ENCODE measurements at regions not wholly inside any gene's neighbourhood (a gene's known extent, or its start where the extent isn't known, plus 50 kb on each side); places are given as distances from the start of the nearest gene placed in this dataset.

DNA sequence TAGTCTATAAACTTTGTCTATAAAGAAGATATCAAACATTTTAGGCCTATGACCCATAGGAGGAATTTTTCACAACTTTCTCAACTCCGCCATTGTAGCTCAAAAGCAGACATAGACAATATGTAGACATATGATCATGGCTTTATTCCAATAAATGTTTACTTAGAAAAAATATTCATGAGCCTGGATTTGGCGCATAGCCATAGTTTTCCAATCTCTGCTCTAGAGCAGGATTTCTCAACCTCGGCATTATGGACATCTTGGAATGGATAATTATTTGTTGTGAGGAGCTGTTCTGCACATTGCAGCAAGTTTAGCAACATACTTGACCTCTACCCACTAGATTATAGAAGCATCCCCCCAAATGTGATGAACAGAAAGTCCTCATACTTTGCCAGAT, 532.6 kb downstream of the ANKRD7 start:
- no peak overlapping the region for H3K4me3 ChIP-seq (ENCODE audit: low read depth, low read length)
- TF ChIP-seq, protein P1, sequence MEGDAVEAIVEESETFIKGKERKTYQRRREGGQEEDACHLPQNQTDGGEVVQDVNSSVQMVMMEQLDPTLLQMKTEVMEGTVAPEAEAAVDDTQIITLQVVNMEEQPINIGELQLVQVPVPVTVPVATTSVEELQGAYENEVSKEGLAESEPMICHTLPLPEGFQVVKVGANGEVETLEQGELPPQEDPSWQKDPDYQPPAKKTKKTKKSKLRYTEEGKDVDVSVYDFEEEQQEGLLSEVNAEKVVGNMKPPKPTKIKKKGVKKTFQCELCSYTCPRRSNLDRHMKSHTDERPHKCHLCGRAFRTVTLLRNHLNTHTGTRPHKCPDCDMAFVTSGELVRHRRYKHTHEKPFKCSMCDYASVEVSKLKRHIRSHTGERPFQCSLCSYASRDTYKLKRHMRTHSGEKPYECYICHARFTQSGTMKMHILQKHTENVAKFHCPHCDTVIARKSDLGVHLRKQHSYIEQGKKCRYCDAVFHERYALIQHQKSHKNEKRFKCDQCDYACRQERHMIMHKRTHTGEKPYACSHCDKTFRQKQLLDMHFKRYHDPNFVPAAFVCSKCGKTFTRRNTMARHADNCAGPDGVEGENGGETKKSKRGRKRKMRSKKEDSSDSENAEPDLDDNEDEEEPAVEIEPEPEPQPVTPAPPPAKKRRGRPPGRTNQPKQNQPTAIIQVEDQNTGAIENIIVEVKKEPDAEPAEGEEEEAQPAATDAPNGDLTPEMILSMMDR (IDR thresholded peaks at IDR 0.05; ENCODE audit: low read depth, low read length) = no peak

DNA sequence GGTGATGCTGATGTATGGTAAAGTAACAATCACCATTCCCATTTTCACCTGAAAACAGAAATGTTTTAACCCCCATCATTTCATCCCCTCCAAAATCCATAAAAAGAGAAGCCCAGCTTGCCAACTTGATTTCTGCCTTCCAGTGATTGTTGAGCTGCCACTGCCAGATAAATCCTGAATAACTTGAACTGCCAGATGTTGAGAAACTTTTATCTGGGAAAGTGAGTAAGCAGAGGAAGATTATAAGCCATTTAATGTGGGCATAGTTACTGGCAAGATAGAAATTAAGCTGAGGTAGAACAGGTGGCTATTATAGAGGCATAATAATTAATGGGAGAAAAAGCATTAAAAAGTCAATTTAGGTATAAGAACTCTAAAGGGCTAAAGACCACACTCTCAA, 534.1 kb downstream of the ANKRD7 start:
- no peak overlapping the region for H3K4me3 ChIP-seq (ENCODE audit: low read depth, low read length)
- TF ChIP-seq, protein P1 (IDR thresholded peaks at IDR 0.05; ENCODE audit: low read depth, low read length) = no peak

DNA sequence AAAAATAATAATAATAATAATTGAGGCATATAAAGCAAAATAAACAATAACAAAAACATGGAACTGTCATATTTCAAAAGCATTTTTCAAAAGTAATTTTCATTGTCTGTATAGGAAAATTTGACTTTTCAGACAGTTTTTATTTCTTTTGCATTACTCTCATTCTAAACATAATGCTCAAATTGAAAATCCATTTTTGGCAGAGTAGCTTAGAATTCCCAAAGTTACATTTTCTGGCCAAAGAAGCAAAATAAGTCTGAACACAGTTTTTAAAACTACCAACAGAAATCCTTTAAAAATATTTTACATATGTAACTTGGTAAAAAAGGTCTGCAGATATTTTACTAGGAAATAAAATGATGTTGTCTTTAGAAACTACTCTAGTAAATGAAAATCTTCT, 535.4 kb downstream of the ANKRD7 start:
- no peak overlapping the region for H3K4me3 ChIP-seq (ENCODE audit: low read depth, low read length)
- TF ChIP-seq, protein P1 (IDR thresholded peaks at IDR 0.05; ENCODE audit: low read depth, low read length) = no peak

DNA sequence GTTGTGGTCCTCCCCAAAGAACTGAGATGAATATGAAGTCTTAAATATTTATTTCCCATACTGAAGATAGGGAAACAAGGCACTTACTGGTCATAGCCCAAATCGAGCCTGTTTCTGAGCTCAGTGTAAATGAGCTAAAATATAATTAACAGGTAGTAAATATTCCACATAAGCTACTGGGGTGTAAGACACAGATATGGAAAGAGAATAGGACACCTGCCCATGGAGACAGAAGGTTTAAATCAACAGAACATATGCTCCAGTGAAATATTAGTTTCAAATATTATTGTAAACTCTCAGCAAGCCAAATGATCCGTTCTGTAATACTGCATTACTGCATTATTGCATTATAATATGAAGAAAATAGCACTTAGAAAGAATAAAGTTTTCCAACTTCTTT, 537.9 kb downstream of the ANKRD7 start:
- H3K4me3 ChIP-seq (ENCODE audit: low read depth, low read length) = no peak overlapping the region
- TF ChIP-seq, protein P1 (IDR thresholded peaks at IDR 0.05; ENCODE audit: low read depth, low read length) = no peak

DNA sequence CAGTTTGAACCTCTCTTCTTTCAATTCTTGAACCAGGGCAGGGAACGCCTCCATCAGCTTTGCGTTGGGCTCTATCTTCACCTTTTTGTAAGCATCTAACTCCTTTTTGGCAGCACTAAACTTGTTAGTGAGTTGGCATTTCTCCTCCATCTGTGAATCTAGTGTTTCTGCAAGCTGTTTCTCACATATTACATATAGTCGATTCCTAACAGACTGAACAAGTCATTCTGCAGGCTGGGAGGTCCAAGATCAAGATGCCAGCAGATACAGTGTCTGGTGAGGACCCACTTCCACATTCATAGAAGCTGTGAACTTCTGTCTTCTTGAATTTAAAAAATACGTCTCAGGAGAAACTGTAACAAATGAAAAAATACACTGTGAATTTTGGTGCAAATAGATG, 539.7 kb downstream of the ANKRD7 start:
- H3K4me3 ChIP-seq (ENCODE audit: low read depth, low read length) = no peak overlapping the region
- TF ChIP-seq, protein P1 (IDR thresholded peaks at IDR 0.05; ENCODE audit: low read depth, low read length) = no peak

DNA sequence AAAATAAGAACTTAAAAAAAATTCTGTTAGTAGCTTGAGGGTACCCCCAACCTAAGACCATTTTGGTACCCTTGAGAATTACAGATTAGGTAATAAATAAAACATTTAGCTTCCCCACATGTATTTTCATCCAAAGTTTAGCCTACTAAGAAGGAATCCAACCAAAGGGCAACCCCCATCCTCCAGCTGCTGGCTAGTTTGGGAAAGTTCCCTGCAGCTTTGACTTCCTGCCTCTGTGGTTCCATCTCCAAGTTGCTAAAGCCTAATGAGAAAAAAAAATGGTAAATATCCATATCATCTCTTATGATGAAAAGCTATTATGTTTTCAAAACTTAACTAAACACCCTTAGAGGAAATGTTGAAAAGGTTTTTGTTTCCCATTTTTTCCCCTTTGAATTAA, 547.2 kb downstream of the ANKRD7 start:
- TF ChIP-seq, protein P1 (IDR thresholded peaks at IDR 0.05; ENCODE audit: low read depth, low read length) = no peak
- H3K4me3 ChIP-seq (ENCODE audit: low read depth, low read length) = no peak overlapping the region

DNA sequence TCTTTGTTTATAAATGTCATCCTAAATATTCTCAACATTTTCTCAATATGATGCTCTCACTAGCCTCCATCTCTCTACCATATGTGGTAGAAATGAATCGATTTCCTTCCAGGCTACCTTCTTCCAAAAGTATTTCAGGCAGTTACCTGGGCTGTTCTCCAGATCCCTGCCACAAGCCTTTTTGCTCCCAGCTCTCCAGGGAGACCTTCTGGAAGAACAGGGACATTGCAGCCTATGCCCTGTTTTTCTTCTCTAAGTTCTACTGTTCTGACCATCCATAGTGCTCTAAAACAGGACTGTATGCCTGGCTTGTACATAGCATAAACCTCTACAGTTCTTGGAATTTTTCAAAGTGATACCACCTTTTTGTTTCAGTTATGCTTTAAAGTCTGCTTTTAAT, 552.8 kb downstream of the ANKRD7 start:
- TF ChIP-seq, protein P1 (IDR thresholded peaks at IDR 0.05; ENCODE audit: low read depth, low read length) = no peak
- no peak overlapping the region for H3K4me3 ChIP-seq (ENCODE audit: low read depth, low read length)
